GM18868 (cell line): ENCODE measurements at regions not wholly inside any gene's neighbourhood (a gene's known extent, or its start where the extent isn't known, plus 50 kb on each side); places are given as distances from the start of the nearest gene placed in this dataset.
"Not testable (repeated sequence)": the region's sequence is repeated elsewhere in the genome, so short reads cannot be mapped to it uniquely, and the experiment has no call there.

Experiments
- ATAC-seq: cut with Tn5 transposase; IDR thresholded peaks from one replicate; pipeline ENCODE4 v1.9.1; 2021; ENCODE audit warnings: mild to moderate bottlenecking, moderate library complexity; ENCODE audit not compliant: unreplicated experiment

DNA sequence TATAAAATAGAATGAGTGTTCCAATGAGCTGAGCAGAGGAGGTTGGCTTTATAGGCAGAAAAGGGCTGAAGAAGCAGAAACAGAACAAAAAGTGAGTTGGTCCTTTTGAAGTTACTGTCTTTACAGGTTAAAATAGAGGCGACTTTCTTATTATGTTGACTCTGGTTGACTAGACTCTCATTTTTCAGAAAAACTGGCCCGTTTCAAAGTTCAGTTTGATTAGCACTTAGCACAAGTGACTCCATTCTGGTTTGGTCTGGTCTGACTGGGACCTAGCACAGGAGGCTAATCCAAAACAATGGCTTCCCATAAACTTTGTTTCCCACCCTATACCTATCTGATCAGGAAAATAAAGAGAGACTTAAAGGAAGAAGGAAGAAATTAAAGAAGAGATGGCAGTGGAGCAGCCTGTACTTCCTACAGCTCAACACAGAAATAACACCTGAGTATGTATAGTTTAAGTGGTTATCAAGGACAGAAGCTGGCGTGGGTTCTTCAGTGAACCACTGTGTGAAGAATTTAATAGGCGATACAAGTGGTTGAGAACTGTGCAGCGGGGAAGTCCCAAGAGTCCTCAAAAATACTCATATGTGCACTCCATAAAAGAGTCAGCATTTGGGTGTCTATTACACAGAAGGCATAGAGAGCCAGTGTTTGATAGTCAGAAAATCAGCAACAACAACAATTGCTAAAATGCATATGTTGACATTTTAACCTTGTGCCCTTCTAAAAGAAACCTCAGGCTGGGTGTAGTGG lies 554.8 kb upstream of the HTR2C start:
- no peak for ATAC-seq

DNA sequence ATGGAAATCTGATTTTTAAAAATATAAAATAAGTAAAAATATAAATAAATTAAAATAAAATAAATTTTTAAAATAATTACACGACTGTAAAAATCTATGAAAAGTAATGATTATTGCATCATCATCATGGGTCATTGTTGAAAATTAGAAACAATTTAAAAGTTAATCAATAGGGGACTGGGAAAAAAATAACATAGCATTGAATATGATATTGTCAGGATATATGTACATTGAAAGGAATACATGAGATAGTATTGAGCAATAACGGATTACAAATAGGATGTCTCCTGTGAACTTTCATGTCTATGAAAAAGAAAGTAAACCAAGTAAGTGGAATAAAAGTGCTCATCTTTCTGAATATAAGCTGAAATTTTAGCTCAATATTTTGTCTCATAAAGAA lies 566.8 kb upstream of the HTR2C start:
- ATAC-seq, result no peak

GRCh38 chrX:114015966-114016365 lies 567.9 kb upstream of the HTR2C start:
- ATAC-seq, result no peak

- no peak for ATAC-seq
These were observed 577.2 kb upstream of the HTR2C start for GRCh38 chrX:114006664-114007063.

DNA sequence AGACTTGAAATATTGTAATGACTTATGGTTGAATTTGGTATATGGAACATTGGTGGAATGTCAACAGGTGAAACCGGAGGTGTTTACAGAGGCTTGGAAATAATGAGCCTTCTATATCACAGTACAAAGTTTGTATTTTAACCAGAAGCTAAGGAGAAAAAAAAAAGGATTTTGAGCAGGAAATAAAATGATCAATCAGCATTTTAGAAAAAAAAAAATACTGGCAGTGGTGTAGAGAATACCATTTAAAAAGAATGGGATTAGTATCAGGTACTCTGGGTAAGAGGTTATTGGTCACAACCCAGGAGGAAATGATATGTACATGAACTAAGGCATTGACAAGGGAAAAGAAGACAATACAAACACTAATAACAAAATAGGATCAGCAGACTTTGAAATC lies 587.1 kb upstream of the HTR2C start:
- no peak for ATAC-seq

- ATAC-seq, result not testable (repeated sequence)
These were observed 592.2 kb upstream of the HTR2C start for GRCh38 chrX:113991720-113992119.

DNA sequence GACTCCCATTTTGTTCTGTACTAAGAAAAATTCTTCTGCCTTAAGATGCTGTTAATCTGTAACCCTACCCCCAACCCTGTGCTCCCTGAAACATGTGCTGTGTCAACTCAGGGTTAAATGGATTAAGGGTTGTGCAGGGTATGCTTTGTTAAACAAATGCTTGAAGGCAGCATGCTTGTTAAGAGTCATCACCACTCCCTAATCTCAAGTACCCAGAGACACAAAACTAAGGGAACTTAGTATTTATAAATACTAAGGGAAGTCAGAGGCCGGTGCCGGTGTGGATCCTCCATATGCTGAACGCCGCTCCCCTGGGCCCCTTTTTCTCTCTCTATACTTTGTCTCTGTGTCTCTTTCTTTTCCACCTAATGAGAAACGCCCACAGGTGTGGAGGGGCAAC lies 593.2 kb upstream of the HTR2C start:
- ATAC-seq, result not testable (repeated sequence)

DNA sequence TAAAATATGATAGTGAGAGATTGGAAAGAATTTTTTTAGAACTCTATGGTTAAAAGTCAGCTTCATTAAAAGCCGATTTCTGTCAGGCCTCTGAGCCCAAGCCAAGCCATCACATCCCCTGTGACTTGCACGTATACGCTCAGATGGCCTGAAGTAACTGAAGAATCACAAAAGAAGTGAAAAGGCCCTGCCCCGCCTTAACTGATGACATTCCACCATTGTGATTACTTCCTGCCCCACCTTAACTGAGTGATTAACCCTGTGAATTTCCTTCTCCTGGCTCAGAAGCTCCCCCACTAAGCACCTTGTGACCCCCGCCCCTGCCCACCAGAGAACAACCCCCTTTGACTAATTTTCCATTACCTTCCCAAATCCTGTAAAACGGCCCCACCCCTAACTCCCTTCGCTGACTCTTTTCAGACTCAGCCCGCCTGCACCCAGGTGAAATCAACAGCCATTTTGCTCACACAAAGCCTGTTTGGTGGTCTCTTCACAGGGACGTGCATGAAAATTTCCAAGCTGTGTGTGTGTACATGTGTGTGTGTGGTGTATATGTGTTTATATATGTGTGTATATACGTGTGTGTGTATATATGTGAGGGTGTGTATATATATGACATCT lies 595.5 kb upstream of the HTR2C start:
- ATAC-seq, result not testable (repeated sequence)

DNA sequence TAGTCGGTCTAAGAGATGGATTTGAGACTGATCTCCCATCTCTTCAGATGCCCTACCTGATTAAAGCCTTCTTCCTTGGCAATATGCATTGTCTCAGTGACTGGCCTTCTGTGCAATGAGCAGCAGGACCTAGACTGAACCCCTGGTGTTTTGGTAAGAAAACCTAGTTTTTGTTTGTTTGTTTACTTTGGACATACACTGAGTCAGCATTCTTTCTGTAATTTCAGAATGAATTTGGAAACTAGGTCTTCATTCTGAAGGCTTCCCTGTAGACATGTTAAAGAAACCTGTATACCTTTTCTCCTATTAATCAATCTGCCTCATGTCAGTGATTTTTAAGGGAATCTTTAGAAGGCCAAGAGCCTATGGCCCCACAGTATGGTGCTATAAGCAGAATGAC lies 597.5 kb upstream of the HTR2C start:
- ATAC-seq, result no peak

DNA sequence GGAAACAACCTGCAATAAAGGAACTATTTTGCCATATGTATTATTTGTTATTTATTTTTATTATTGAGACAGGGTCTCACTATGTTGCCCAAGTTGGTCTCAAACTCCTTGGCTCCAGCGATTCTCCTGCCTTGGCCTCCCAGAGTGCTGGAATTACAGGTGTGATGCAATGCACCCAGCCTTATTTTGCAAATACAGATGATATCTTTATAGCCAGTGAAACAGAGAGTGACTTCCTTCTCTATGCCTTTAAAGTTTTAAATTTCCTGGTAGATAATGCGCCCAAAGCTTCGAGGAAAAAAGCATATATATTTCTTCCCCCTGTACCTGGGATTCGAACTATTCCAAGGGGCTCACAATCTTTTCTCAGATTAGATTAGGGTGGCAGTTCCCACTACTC lies 601.1 kb upstream of the HTR2C start:
- ATAC-seq, result no peak

- ATAC-seq, result no peak
These were observed 602.9 kb upstream of the HTR2C start for GRCh38 chrX:113980953-113981352.

- no peak for ATAC-seq
These were observed 606.0 kb upstream of the HTR2C start for GRCh38 chrX:113977887-113978286.

GRCh38 chrX:113975441-113975840 lies 608.4 kb upstream of the HTR2C start:
- no peak for ATAC-seq

DNA sequence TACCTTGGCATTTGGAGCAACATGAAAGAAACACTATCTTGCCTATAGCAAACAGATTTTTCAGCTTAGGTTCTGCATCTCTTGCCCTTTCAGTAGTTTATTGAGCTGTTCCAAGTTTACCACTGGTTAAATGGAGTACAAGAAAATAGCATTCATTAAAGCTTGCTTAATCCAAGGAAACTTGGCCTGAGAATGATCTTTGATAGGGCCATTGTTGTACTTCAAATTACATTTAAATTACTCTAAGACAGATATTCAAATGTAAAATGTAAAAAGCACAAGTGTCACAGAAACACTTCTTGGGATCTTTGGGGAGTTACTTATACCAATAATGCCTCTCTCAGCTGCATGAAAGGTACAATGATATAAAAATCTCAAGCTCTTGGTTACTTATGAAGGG lies 609.0 kb upstream of the HTR2C start:
- no peak for ATAC-seq

DNA sequence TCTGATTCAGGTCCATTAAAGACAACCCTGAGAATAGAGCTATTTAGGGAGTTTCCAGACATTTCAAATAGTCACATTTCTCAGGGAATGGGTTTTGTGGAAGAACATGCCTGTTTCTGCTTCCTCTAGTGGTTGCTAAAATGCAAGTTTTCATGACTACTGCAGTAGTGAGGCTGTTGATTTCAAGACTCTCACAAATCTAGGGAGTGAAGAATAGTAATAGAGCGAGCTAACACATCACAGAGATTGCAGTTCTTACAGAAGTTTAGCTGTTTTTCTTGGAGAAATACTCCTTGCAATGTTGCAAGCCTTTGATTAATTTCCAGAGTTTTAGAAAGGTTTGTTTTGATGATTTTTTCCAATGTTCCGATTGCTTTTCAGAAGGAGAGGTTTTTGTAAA lies 610.2 kb upstream of the HTR2C start:
- ATAC-seq, result no peak

DNA sequence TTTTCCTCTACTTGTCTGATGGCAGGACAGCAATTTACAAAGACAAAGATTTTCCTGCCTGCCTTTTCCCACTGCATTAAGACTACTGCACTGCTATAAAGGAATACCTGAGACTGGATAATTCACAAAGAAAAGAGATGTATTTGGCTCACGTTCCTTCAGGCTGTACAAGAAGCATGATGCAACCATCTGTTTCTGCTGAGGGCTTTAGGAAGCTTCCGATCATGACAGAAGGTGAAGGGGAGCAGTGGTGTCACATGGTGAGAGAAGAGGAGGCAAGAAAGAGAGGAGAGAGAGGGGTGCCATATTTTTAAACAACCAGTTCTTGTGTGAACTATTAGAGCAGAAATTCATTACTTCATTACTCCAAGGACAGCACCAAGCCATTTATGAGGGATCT lies 617.1 kb upstream of the HTR2C start:
- no peak for ATAC-seq

DNA sequence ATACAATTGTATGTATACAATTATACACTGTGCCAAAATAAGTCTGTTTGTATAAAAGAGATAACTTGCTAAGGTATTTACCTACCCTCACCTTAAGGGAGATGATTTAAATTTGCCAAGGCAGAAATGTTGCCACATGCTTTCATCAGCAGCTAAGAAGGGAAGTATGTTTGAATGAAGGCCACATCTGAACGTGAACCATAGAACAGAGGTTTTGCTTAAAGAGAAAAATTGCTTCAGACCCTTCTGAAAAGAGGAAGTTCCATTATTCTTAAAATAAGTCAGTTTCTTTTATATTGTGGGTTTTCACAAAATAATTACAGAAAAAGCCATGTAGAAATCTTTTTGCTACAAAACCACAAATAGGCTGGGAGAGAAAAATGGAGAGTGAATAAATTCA lies 621.5 kb upstream of the HTR2C start:
- no peak for ATAC-seq

DNA sequence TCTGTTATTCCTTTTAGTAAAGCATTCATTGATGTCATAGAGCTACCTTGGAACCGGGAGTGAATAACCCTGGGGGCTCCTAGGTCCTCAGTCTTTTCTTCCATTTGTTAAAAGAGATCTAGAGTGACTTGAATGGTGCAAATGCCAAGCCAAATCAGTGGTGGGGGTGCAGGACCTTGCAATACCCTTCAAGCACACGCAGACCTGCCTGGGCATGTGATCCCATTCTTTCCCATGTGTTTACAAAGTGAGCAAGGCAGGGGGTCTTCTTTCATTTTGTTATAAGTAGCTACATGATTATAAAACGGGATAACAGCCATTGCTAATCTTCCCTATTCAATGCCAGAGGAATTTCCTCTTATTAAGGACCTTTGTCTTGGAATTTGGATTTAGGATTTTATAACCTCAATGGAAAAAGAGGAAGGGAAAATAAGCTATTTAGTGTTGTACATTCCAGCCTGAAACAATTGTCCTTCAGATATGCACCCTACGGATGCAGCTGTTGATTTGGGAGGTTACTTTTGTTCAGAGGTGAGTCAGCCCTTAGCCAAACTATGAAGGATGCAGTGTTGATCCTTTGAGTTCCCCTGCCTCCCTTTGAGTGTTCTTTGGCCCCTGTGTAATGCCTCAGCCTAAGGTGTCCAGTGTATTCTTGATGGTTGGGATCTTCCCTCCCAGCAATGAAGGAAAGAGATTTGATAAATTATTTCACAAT lies 623.8 kb upstream of the HTR2C start:
- no peak for ATAC-seq

DNA sequence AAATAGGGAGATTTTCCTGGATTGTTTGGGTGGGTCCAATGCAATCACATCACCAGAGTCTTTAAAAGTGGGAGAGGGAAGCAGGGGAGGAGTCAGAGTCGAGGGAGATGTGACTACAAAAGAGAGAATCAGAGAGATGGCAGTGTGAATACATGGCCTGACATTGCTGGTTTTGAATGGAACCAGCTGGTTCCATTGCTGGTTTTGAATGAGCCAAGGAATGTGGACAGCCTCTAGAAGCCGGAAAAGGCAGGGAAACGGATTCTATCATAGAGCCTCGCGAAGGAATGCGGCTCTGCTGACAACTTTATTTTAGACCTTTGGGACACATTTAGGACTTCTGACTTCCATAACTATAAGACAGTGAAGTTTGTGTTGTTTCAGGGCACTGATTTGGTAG lies 627.0 kb upstream of the HTR2C start:
- ATAC-seq, result no peak

- no peak for ATAC-seq
These were observed 629.6 kb upstream of the HTR2C start for GRCh38 chrX:113954297-113954696.

- ATAC-seq, result no peak
These were observed 633.7 kb upstream of the HTR2C start for GRCh38 chrX:113950081-113950678.

GRCh38 chrX:113947548-113947947 lies 636.3 kb upstream of the HTR2C start:
- no peak for ATAC-seq
